ENCODE measurements at regions not wholly inside any gene's neighbourhood (a gene's known extent, or its start where the extent isn't known, plus 50 kb on each side); places are given as distances from the start of the nearest gene placed in this dataset.

DNA sequence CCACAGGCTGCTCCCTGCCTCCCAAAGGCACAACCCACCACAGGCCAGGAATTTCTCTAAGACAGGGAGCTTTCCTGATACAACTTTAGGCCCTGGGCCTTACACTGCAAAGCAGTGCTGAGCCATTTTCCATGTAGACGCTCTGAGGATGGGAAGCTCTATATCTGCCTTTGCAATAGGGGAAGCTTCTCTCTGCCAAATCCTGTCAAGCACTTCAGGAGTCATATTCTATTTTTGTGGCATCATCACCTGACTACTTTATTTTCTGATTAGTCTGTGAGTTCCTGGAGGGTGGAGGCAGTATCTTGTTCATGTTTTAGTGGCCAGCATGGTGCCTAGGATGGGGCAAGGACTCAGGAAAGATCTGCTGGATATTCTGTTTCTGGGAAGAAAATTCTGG lies 382.0 kb downstream of the ZNF536 start:
- H3K36me3 ChIP-seq (ENCODE audit: control insufficient read depth, insufficient read depth, low read length), result no peaks in the 10 kb centered on the region
- no peaks in the 10 kb centered on the region for H3K27me3 ChIP-seq (ENCODE audit: control insufficient read depth, insufficient read depth, low read length)
- H3K4me3 ChIP-seq (ENCODE audit: low read depth, low read length), result no peak overlapping the region
- DNase-seq (ENCODE audit: low read depth), result no peak
- TF ChIP-seq, protein P1, sequence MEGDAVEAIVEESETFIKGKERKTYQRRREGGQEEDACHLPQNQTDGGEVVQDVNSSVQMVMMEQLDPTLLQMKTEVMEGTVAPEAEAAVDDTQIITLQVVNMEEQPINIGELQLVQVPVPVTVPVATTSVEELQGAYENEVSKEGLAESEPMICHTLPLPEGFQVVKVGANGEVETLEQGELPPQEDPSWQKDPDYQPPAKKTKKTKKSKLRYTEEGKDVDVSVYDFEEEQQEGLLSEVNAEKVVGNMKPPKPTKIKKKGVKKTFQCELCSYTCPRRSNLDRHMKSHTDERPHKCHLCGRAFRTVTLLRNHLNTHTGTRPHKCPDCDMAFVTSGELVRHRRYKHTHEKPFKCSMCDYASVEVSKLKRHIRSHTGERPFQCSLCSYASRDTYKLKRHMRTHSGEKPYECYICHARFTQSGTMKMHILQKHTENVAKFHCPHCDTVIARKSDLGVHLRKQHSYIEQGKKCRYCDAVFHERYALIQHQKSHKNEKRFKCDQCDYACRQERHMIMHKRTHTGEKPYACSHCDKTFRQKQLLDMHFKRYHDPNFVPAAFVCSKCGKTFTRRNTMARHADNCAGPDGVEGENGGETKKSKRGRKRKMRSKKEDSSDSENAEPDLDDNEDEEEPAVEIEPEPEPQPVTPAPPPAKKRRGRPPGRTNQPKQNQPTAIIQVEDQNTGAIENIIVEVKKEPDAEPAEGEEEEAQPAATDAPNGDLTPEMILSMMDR (IDR thresholded peaks at IDR 0.05; ENCODE audit: insufficient read depth, low read length, poor library complexity, severe bottlenecking), result no peak

DNA sequence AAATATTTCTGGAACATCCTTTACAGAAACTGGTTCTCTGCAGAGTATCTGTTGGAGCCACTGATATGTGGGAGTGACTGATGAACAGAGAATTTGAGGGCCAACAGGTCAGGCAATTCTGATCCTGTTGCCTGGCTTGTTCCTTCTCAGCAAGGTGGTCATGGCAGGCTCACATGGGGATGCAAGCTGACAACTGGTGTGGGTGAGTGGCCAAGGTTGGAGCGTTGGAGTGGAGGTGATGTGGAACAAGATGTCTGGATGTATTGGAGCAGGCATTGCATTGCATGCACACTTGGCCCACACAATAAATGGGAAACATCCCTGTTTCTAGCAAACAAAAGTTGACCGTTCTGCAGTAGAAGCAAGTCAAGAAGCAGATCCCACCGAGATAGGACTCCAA lies 380.7 kb downstream of the ZNF536 start:
- TF ChIP-seq, protein P1 (IDR thresholded peaks at IDR 0.05; ENCODE audit: insufficient read depth, low read length, poor library complexity, severe bottlenecking), result no peak
- Histone ChIP-seq H3K27me3 (ENCODE audit: control insufficient read depth, insufficient read depth, low read length) (no peaks in the 10 kb centered on the region), H3K36me3 (ENCODE audit: control insufficient read depth, insufficient read depth, low read length) (no peaks in the 10 kb centered on the region), H3K4me3 (ENCODE audit: low read depth, low read length) (no peak overlapping the region)
- no peak for DNase-seq (ENCODE audit: low read depth)

DNA sequence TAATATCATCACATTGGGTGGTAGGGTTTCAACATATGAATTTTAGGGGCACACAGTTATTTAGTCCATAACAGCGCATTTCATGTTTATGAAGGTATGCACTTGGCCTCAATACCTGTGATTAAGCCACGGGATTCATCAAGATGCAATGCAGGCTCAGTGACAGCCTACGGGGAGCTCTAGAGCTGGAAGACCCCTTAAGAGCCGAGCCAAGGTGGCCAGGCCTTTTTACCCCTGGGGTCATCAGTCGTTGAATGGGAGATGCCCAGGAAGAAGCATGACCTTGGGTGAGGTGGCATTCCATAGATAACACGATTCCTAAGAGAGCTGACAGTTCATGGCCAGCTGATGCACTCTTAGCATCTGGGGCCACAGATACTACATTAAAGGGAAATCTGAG lies 380.0 kb downstream of the ZNF536 start:
- Histone ChIP-seq H3K4me3 (ENCODE audit: low read depth, low read length) (no peak overlapping the region), H3K27me3 (ENCODE audit: control insufficient read depth, insufficient read depth, low read length) (no peaks in the 10 kb centered on the region), H3K36me3 (ENCODE audit: control insufficient read depth, insufficient read depth, low read length) (no peaks in the 10 kb centered on the region)
- DNase-seq (ENCODE audit: low read depth), result no peak
- TF ChIP-seq, protein P1 (IDR thresholded peaks at IDR 0.05; ENCODE audit: insufficient read depth, low read length, poor library complexity, severe bottlenecking), result no peak

DNA sequence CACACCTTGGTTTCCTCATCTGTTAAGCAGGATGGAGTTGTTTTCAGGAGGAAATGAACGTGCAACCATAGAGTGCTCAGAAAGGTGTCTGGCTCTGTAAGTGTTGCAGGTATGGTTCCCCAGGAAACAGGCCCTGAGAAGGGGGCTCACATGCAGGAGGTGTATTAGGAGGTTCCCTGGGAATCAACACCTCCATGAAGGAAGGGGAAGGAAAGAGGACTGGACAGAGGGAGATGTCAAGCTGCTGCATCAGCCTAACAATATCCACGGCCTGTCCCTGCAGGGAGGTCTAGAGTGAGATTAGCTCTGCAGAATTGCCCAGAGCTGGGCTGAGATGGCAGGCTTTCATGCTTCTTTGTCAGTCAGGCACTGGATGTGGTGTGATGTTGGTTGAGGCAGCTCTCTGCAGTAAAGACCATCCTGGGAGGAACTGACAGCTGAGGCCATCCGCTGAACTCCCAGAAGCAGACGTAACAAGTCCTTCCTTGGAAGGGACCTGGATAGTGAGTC lies 373.3 kb downstream of the ZNF536 start:
- DNase-seq (ENCODE audit: low read depth), result no peak
- Histone ChIP-seq H3K4me3 (ENCODE audit: low read depth, low read length) (no peak overlapping the region), H3K36me3 (ENCODE audit: control insufficient read depth, insufficient read depth, low read length) (no peaks in the 10 kb centered on the region), H3K27me3 (ENCODE audit: control insufficient read depth, insufficient read depth, low read length) (no peaks in the 10 kb centered on the region)
- TF ChIP-seq, protein P1 (IDR thresholded peaks at IDR 0.05; ENCODE audit: insufficient read depth, low read length, poor library complexity, severe bottlenecking), result no peak

DNA sequence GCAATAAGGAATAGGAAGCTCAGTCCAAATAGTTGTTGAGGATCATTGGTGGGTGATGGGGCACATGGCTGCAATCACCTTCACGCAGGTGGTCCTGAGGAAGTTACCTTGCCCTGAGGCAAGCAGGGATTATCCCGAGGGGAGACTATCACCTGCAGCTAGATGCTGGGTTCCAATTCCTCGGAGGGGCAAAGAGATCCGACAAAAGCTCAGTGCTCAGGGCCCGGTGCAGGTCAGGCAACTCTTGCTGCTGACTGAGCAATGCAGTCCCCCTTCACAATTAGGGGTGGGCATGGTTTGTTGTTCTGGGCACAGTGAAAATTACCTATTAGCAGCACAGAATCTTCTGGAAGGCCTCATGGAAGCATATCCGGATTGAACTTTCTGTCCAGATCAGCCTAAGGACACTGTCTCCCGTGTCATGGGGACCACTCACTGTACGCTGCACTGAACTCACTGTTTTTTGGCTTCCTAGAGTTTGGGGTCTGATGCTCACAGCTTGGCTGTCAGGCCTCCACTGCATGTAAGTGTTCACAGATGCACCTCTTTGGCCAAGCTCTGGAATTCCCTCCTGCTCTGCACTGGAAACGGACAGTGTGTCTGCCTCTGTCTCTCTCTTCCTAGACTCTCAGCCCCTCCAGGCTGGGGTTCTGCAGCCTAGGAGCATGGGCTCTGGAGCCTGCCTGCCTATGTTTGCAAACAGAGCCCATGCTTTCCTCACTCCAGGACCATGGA lies 372.7 kb downstream of the ZNF536 start:
- Histone ChIP-seq H3K4me3 (ENCODE audit: low read depth, low read length) (no peak overlapping the region), H3K36me3 (ENCODE audit: control insufficient read depth, insufficient read depth, low read length) (no peaks in the 10 kb centered on the region), H3K27me3 (ENCODE audit: control insufficient read depth, insufficient read depth, low read length) (no peaks in the 10 kb centered on the region)
- DNase-seq (ENCODE audit: low read depth), result no peak
- TF ChIP-seq, protein P1 (IDR thresholded peaks at IDR 0.05; ENCODE audit: insufficient read depth, low read length, poor library complexity, severe bottlenecking), result no peak

DNA sequence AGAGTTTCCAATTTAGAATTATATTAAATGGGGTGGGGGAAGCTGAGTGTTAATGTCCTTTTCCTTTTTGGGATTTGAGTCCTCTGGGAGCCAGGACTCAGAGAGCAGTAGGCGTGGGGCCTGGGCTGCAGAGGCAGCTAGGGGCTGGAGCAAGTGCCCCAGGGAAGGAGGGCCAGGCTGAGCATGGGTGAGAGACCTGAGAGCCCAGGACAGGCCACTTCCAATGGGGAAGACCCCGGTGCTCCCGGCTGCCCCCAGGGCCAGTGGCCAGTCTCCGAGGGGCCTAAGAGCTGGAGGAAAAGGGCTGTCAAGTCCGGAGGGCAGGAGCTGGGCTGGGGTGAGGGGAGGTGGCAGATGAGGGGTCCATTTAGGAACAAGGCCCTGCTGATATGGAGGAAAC lies 371.5 kb downstream of the ZNF536 start:
- Histone ChIP-seq H3K36me3 (ENCODE audit: control insufficient read depth, insufficient read depth, low read length) (no peaks in the 10 kb centered on the region), H3K27me3 (ENCODE audit: control insufficient read depth, insufficient read depth, low read length) (no peaks in the 10 kb centered on the region), H3K4me3 (ENCODE audit: low read depth, low read length) (no peak overlapping the region)
- TF ChIP-seq, protein P1 (IDR thresholded peaks at IDR 0.05; ENCODE audit: insufficient read depth, low read length, poor library complexity, severe bottlenecking), result no peak
- no peak for DNase-seq (ENCODE audit: low read depth)

Data from kidney epithelial cell (primary cell).